Panc1 (cell line): ENCODE measurements at regions not wholly inside any gene's neighbourhood (a gene's known extent, or its start where the extent isn't known, plus 50 kb on each side); places are given as distances from the start of the nearest gene placed in this dataset.
"Not testable (repeated sequence)": the region's sequence is repeated elsewhere in the genome, so short reads cannot be mapped to it uniquely, and the experiment has no call there.

Source experiments
- CTCF ChIP-seq: fragments of 450-650 bp; IDR thresholded peaks from 2 replicates; pipeline ENCODE4 v1.5.1; 2017; ENCODE audit warnings: mild to moderate bottlenecking
- POLR2AphosphoS5 ChIP-seq: IDR thresholded peaks from 2 replicates; pipeline ENCODE4 v1.6.1; 2012; ENCODE audit warnings: mild to moderate bottlenecking, low read depth, low read length, moderate library complexity
- REST ChIP-seq, 2 experiments: IDR thresholded peaks; 2 replicates each; pipeline ENCODE4 v1.6.1; 2011 to 2012; ENCODE audit warnings: low read depth in 2 of 2, control low read depth in 1 of 2, low read length in 1 of 2, mild to moderate bottlenecking in 1 of 2, moderate library complexity in 1 of 2; ENCODE audit not compliant: insufficient read depth in 1 of 2
- SIN3A ChIP-seq: IDR thresholded peaks from 2 replicates; pipeline ENCODE4 v1.6.1; 2012; ENCODE audit warnings: low read depth, mild to moderate bottlenecking, low read length, moderate library complexity, borderline replicate concordance; ENCODE audit not compliant: insufficient read depth
- TCF7L2 ChIP-seq: IDR thresholded peaks from 2 replicates; pipeline ENCODE4 v1.6.1; 2011; ENCODE audit warnings: mild to moderate bottlenecking, low read depth, low read length, inconsistent platforms

- TF ChIP-seq CTCF; SIN3A; REST (IDR thresholded peaks at IDR 0.05; ENCODE audit: insufficient read depth in 1 of 2, low read depth in 2 of 2, low read length in 1 of 2); TCF7L2; POLR2AphosphoS5: not testable (repeated sequence)
Measured at GRCh38 chr7:6992133-6992532, 166.1 kb upstream of the CCZ1B start.
